Activated naive CD4-positive, alpha-beta T cell treated with anti-CD3 and anti-CD28 coated beads, Interleukin-2, amount 50 U/mL, for 24 hours (primary cell): ENCODE measurements at regions not wholly inside any gene's neighbourhood (a gene's known extent, or its start where the extent isn't known, plus 50 kb on each side); places are given as distances from the start of the nearest gene placed in this dataset.

Experiments
- H3K27ac Mint-ChIP-seq: one replicate; pipeline ENCODE4 v1.8.0; 2021; ENCODE audit warnings: mild to moderate bottlenecking, mixed read lengths
- H3K27me3 Mint-ChIP-seq: one replicate; pipeline ENCODE4 v1.8.0; 2021; ENCODE audit warnings: mixed read lengths
- H3K36me3 Mint-ChIP-seq: one replicate; pipeline ENCODE4 v1.8.0; 2021; ENCODE audit warnings: mixed read lengths
- H3K4me1 Mint-ChIP-seq: one replicate; pipeline ENCODE4 v1.8.0; 2021; ENCODE audit warnings: mixed read lengths
- H3K4me3 Mint-ChIP-seq: one replicate; pipeline ENCODE4 v1.8.0; 2021; ENCODE audit warnings: mild to moderate bottlenecking, mixed read lengths
- H3K9me3 Mint-ChIP-seq: one replicate; pipeline ENCODE4 v1.8.0; 2021; ENCODE audit warnings: mixed read lengths

GRCh38 chr2:234671231-234671630 lies 174.3 kb upstream of the ARL4C start:
- H3K27ac Mint-ChIP-seq = no peak overlapping the region
- H3K27me3 Mint-ChIP-seq = peaks cover 11% of the 10 kb centered on the region

DNA sequence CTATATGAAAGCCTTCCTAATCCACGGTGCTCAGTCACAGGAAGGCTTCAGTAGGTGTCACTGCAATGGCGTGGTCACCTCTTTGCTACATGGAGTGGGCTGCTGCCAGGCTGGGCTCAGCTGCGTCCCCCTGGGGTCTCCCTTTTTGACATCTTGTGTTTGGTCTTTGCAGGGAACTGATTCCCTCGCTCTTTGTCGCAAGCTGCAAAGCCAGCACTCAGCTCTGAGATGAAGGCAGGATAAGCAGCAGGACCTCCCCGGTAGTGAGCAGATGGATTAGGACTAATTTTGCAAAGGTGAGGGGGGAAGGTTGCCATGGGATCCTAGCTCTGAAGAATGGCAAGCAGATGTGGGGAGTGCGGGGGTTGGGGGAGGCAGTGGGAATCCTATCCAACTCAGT lies 173.9 kb upstream of the ARL4C start:
- H3K27ac Mint-ChIP-seq = no peak overlapping the region
- H3K4me1 Mint-ChIP-seq = no peaks in the 10 kb centered on the region
- H3K4me3 Mint-ChIP-seq = no peak overlapping the region
- peaks cover 13% of the 10 kb centered on the region for H3K27me3 Mint-ChIP-seq
- H3K9me3 Mint-ChIP-seq = peaks cover 6% of the 10 kb centered on the region
- no peaks in the 10 kb centered on the region for H3K36me3 Mint-ChIP-seq

More at GRCh38 chr2:234671231-234671630, 174.3 kb upstream of the ARL4C start:
- Mint-ChIP-seq H3K36me3 (no peaks in the 10 kb centered on the region), H3K4me3 (no peak overlapping the region), H3K4me1 (no peaks in the 10 kb centered on the region), H3K9me3 (peaks cover 2% of the 10 kb centered on the region)

DNA sequence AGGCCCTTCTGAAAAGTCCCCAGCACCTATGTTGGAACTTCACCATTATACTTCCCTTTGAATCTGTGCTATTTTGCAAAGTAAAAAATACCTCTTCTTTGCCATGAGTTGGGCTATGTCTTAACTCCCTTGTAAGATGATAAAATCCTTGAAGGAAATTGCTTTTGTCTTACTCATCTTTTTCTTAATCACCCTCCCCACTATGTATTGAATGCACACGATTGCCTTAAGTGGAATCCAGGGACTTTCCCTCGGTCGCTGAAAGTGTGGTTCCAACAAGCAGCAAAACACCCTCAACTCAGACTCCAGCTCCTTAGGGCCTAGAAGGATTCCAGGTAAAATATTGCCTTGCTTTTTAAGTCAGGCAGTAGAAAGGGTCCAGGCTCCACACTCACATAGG lies 173.2 kb upstream of the ARL4C start:
- peaks cover 14% of the 10 kb centered on the region for H3K27me3 Mint-ChIP-seq
- no peaks in the 10 kb centered on the region for H3K36me3 Mint-ChIP-seq
- H3K9me3 Mint-ChIP-seq = peaks cover 6% of the 10 kb centered on the region
- H3K4me1 Mint-ChIP-seq = no peaks in the 10 kb centered on the region
- no peak overlapping the region for H3K4me3 Mint-ChIP-seq
- H3K27ac Mint-ChIP-seq = no peak overlapping the region

DNA sequence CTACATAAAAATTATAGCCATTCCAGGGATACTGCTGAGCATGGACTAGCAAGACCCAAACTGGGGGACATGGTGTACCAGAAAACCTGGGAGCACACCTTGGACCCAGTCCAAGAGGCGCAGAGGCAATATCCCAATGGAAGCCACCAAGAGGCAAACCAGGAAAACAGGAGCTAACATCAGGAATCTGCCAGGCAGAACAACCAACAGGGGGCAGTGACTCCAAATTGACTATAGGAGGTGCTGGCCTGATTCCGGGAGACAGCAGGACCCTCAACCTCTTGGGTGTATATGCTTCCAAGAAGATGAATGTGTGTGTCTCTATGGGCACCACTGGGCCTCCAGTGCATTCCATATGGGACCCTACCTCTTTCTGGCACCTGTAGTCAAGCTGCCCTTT lies 172.7 kb upstream of the ARL4C start:
- Mint-ChIP-seq H3K4me1 (no peaks in the 10 kb centered on the region), H3K4me3 (no peak overlapping the region), H3K9me3 (peaks cover 6% of the 10 kb centered on the region), H3K36me3 (no peaks in the 10 kb centered on the region), H3K27me3 (peaks cover 14% of the 10 kb centered on the region), H3K27ac (no peak overlapping the region)

- Mint-ChIP-seq H3K36me3 (no peaks in the 10 kb centered on the region), H3K27me3 (peaks cover 14% of the 10 kb centered on the region), H3K9me3 (peaks cover 6% of the 10 kb centered on the region), H3K4me1 (no peaks in the 10 kb centered on the region), H3K27ac (no peak overlapping the region), H3K4me3 (no peak overlapping the region)
These were observed 172.1 kb upstream of the ARL4C start for GRCh38 chr2:234669001-234669400.

DNA sequence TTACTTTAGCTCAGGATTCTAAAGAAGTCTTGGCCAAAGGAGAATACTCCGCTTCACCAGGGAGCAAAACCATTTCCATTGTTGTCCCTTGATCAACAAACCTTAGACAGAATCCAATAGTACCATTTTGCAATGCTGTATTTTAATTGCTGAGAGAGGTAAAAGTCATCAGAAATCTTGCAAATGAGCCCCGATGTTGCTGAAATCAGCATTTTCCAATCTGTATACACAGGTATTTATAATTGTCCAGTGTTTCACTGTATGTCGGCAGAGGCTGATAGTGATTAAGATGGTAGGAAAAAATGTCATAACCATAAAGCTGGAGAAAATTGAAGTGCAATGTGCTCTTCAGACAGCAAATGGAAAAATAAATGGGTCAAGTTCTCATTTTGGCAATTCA lies 170.0 kb upstream of the ARL4C start:
- Mint-ChIP-seq H3K27me3 (peaks cover 14% of the 10 kb centered on the region), H3K4me1 (no peaks in the 10 kb centered on the region), H3K36me3 (no peaks in the 10 kb centered on the region), H3K27ac (no peak overlapping the region), H3K9me3 (peaks cover 6% of the 10 kb centered on the region), H3K4me3 (no peak overlapping the region)

- H3K4me3 Mint-ChIP-seq = no peak overlapping the region
- no peak overlapping the region for H3K27ac Mint-ChIP-seq
- no peaks in the 10 kb centered on the region for H3K36me3 Mint-ChIP-seq
- H3K27me3 Mint-ChIP-seq = peaks cover 12% of the 10 kb centered on the region
- no peaks in the 10 kb centered on the region for H3K4me1 Mint-ChIP-seq
- peaks cover 6% of the 10 kb centered on the region for H3K9me3 Mint-ChIP-seq
These were observed 168.4 kb upstream of the ARL4C start for GRCh38 chr2:234665304-234665703.

DNA sequence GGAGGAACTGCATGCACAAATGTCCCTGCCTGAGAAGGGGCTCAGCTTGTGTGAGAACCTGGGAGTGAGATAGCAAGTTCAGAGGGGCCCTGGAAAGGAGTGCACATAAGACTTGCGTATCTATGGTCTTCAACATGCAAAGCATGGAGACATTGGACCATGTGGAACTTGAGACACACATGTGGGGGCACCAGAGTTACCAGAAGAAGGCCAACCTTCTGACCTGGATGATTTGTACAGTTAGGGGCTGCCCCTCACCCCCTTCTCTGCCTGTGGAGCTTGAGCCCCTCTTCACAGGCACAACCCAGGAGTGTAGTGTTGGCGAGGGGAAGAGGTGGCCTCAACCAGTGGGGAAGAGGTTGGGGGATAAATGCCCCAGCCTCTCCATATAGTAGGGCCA lies 165.0 kb upstream of the ARL4C start:
- Mint-ChIP-seq H3K27me3 (peaks cover 4% of the 10 kb centered on the region), H3K36me3 (no peaks in the 10 kb centered on the region), H3K4me3 (no peak overlapping the region), H3K4me1 (no peaks in the 10 kb centered on the region), H3K9me3 (peaks cover 6% of the 10 kb centered on the region), H3K27ac (no peak overlapping the region)

- Mint-ChIP-seq H3K27ac (no peak overlapping the region), H3K36me3 (no peaks in the 10 kb centered on the region), H3K27me3 (peaks cover 3% of the 10 kb centered on the region), H3K9me3 (peaks cover 4% of the 10 kb centered on the region), H3K4me1 (no peaks in the 10 kb centered on the region), H3K4me3 (no peak overlapping the region)
These were observed 164.3 kb upstream of the ARL4C start for GRCh38 chr2:234661175-234661574.

DNA sequence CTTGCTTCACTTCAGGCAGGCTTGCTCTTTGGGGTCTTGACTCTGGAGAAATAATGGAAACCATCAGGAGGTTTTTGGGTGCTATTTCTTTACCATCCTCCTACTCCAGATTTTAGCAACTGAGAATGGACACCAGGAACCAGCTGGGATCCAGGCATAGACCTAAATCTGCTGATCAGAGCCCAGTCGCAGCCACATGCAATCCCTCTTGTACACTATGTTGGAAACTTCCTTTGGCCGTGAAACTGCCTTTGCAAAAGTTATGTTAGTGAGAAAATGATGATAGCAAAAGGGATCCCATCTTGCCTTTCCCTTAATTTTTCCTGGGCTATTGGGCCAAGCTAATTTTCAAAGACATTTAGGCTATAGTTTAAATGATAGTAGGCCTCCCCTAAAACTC lies 158.8 kb upstream of the ARL4C start:
- no peak overlapping the region for H3K27ac Mint-ChIP-seq
- no peaks in the 10 kb centered on the region for H3K9me3 Mint-ChIP-seq
- no peaks in the 10 kb centered on the region for H3K4me1 Mint-ChIP-seq
- peaks cover 8% of the 10 kb centered on the region for H3K27me3 Mint-ChIP-seq
- no peak overlapping the region for H3K4me3 Mint-ChIP-seq
- H3K36me3 Mint-ChIP-seq = no peaks in the 10 kb centered on the region

DNA sequence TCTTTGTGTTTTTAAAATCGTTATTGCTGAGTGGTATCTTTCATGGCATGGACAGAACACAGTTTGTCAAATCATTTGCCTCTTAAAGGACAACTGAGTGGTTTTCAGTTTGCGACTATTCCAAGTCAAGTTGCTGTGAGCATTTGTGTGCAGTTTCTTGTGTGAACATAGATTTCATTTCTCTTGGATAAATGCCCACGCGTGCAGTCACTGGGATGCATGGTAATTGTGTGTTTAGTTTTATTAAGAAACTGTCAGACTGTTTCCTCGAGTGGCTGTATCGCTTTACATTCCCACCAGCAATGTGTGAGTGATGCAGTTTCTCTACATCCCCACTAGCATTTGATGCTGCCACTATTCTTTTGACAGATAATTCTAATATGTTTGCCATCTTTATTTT lies 154.0 kb upstream of the ARL4C start:
- Mint-ChIP-seq H3K9me3 (no peaks in the 10 kb centered on the region), H3K36me3 (no peaks in the 10 kb centered on the region), H3K4me1 (no peaks in the 10 kb centered on the region), H3K27me3 (peaks cover 16% of the 10 kb centered on the region), H3K4me3 (no peak overlapping the region), H3K27ac (no peak overlapping the region)

DNA sequence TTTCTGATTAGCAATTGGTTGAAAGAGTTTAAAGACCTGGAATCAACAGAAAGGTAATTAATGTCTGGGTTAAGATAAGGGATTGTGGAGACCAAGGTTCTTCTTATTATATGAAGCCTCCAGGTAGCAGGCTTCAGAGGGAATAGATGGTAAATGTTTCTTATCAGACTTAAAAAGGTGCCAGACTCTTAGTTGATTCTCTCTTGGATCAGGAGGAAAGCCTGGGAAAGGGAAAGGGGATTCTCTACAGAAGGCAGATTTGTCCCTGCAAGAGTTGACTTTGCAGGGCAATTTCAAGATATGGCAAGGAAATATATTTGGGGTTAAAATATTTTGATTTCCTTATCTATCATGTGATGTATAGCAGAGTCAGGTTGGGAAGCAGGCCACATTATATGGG lies 153.1 kb upstream of the ARL4C start:
- H3K27ac Mint-ChIP-seq = no peak overlapping the region
- no peaks in the 10 kb centered on the region for H3K9me3 Mint-ChIP-seq
- no peaks in the 10 kb centered on the region for H3K36me3 Mint-ChIP-seq

GRCh38 chr2:234643407-234643806 lies 146.5 kb upstream of the ARL4C start:
- H3K27me3 Mint-ChIP-seq = peaks cover 12% of the 10 kb centered on the region
- no peaks in the 10 kb centered on the region for H3K4me1 Mint-ChIP-seq
- no peak overlapping the region for H3K27ac Mint-ChIP-seq
- H3K9me3 Mint-ChIP-seq = no peaks in the 10 kb centered on the region
- no peaks in the 10 kb centered on the region for H3K36me3 Mint-ChIP-seq
- H3K4me3 Mint-ChIP-seq = no peak overlapping the region

More for the DNA sequence above, 153.1 kb upstream of the ARL4C start:
- Mint-ChIP-seq H3K27me3 (peaks cover 16% of the 10 kb centered on the region), H3K4me3 (no peak overlapping the region), H3K4me1 (no peaks in the 10 kb centered on the region)

DNA sequence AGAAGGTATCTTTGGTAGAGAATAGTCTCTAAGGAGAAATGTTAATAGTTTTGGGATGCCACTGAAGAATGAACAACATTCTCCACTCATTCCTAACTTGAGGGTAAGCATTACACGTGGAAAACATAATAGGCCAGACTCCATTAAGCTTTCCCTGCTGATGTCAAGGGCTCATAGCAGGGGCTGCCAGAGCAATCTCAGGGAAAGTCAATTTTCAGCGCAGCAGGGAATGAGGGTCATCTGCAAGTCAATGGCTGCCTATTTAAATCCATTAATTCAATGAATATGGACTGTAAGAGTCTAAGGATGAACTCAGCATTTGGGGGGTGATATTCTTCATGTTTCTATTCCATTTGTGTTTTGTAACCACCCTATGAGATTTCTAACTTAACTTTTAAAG lies 144.2 kb upstream of the ARL4C start:
- Mint-ChIP-seq H3K4me1 (no peaks in the 10 kb centered on the region), H3K27me3 (peaks cover 12% of the 10 kb centered on the region), H3K4me3 (no peak overlapping the region), H3K27ac (no peak overlapping the region), H3K9me3 (no peaks in the 10 kb centered on the region), H3K36me3 (no peaks in the 10 kb centered on the region)

DNA sequence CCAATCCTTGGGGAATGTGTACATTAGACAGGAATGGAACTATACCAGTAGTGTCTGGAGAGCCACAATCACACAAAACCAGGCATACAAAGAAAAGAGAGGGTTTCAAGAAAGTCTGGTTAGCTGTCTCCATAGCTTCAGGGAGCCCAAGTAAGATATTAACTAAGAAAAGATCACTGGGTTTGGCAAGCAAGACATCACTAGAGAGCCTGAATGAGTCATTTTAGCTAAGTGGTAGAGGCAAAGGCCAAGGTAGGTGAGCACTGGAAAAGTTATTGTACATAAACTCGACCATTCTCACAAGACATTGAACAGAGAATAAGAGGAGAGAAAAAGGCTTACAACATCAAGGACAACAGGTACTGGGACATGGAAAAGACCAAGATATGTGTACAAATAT lies 143.8 kb upstream of the ARL4C start:
- Mint-ChIP-seq H3K9me3 (no peaks in the 10 kb centered on the region), H3K4me1 (no peaks in the 10 kb centered on the region), H3K27ac (no peak overlapping the region), H3K27me3 (peaks cover 12% of the 10 kb centered on the region), H3K4me3 (no peak overlapping the region), H3K36me3 (no peaks in the 10 kb centered on the region)

- Mint-ChIP-seq H3K4me3 (no peak overlapping the region), H3K36me3 (no peaks in the 10 kb centered on the region), H3K4me1 (no peaks in the 10 kb centered on the region), H3K27ac (no peak overlapping the region), H3K9me3 (no peaks in the 10 kb centered on the region), H3K27me3 (peaks cover 12% of the 10 kb centered on the region)
These were observed 142.1 kb upstream of the ARL4C start for GRCh38 chr2:234638966-234639365.

- Mint-ChIP-seq H3K27me3 (peaks cover 9% of the 10 kb centered on the region), H3K9me3 (no peaks in the 10 kb centered on the region), H3K4me3 (no peak overlapping the region), H3K4me1 (no peaks in the 10 kb centered on the region), H3K36me3 (no peaks in the 10 kb centered on the region), H3K27ac (no peak overlapping the region)
These were observed 138.4 kb upstream of the ARL4C start for GRCh38 chr2:234635284-234635683.
